ENCODE measurements at regions not wholly inside any gene's neighbourhood (a gene's known extent, or its start where the extent isn't known, plus 50 kb on each side); places are given as distances from the start of the nearest gene placed in this dataset.
"Not testable (repeated sequence)": the region's sequence is repeated elsewhere in the genome, so short reads cannot be mapped to it uniquely, and the experiment has no call there.

DNA sequence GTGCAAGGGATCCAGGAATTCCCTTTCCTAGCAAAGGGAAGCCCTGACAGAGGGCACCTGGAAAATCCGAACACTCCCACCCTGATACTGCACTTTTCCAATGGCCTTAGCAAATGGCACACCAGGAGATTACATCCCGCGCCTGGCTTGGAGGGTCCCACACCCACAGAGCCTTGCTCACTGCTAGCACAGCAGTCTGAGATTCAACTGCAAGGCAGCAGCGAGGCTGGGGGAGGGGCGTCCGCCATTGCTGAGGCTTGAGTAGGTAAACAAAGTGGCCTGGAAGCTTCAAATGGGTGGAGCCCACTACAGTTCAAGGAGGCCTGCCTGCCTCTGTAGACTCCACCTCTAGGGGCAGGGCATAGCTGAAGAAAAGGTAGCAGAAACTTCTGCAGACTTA is 888.8 kb downstream of the RPS29 start:
- FAIRE-seq = not testable (repeated sequence)

DNA sequence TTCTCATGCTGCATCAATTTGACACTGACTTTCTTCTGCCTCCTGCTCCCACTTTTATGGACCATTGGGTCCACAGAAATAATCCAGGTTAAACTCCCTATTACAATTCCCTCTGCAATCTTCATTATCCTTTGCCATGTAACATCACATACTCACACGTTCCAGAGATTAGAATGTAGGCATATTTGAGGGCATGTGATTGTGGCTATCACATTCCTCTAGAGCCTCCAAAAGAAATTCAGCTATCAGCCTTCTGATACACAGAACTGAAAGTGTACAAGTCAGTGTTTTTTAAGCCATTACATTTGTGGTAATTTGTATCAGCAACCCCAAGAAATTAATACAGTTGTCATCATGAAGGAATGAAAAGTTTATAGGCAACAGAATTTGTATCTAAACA is 892.4 kb downstream of the RPS29 start:
- FAIRE-seq = no peak

GRCh38 chr14:48690349-48690748 is 895.8 kb downstream of the RPS29 start:
- FAIRE-seq = no peak

- FAIRE-seq = no peak
Measured at GRCh38 chr14:48686650-48687049, 899.5 kb downstream of the RPS29 start.

GRCh38 chr14:48672506-48672905 is 913.7 kb downstream of the RPS29 start:
- no peak for FAIRE-seq

- FAIRE-seq = no peak
Measured at GRCh38 chr14:48670939-48671338, 915.2 kb downstream of the RPS29 start.

DNA sequence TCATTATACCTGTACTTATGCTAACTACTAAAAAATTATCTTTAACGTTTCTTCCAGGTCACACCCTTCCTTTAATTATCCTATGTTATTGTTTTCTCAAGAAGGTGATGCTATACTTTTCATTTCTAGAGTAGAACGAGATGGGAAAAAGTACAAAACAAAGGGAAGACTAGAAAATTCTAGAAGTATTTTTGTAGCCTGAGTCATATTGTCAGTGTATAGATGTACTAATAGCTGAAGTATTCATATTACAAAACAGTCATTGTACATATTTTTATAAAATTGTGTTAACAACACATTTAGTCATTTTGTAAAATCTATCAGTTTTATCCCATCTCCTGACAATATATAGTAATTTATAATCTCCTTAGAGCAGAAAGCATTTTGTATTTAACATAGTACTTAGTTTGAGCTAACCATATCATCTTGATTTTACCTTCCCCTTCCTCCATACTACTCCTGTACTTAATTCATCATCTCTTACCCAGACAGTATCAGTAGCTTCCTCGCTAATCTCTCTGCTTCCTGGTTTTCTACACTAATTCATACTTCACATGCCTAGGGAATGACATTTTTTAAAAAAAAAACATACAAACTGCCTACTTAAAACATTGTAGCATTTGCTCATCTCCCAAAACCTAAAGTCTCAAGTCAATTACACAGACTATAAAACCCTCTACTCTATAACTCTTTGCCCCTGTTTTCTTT is 920.9 kb downstream of the RPS29 start:
- FAIRE-seq = no peak

- FAIRE-seq = no peak
Measured at GRCh38 chr14:48643241-48643640, 942.9 kb downstream of the RPS29 start.

GRCh38 chr14:48628870-48629269 is 953.5 kb upstream of the MDGA2 start:
- no peak for FAIRE-seq

- FAIRE-seq = no peak
Measured at GRCh38 chr14:48622980-48623379, 947.6 kb upstream of the MDGA2 start.

DNA sequence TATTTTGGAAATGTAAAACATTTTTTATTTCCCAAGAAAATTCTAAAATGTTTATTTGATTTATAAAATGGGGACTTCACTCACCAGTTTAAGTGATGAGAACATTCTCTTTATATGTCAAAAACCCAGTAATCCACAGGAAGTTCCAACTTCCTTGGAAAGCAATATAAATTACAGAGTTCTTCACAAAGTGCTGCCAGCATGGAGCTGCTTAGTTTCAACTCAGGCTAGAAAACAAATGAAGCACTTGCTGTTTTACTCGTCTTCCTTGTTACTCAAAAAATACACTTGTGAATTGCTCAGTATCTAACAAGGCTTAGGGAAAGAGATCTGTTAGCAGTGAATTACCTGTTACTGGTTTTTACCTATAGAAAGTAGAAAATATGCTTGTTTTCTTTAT is 942.7 kb upstream of the MDGA2 start:
- FAIRE-seq = no peak

GRCh38 chr14:48616931-48617330 is 941.5 kb upstream of the MDGA2 start:
- FAIRE-seq = no peak

DNA sequence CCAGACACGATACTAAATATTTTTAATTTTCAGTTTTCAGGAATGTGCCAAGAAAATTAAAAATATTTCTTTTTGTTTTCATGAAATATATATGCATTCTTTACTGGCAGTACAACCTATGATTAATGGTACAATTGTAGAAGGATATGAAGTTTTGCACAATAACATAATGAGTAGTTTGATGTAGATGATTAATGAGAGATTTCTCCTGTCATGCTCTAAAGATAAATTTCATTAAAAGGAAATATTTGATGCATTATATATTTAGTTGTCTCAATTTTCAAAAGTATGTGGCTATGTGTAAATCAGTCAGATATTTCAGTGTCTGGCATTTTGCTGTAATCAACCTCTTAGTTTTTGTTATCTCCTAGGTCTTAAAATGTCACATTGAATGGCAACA is 940.2 kb upstream of the MDGA2 start:
- no peak for FAIRE-seq

DNA sequence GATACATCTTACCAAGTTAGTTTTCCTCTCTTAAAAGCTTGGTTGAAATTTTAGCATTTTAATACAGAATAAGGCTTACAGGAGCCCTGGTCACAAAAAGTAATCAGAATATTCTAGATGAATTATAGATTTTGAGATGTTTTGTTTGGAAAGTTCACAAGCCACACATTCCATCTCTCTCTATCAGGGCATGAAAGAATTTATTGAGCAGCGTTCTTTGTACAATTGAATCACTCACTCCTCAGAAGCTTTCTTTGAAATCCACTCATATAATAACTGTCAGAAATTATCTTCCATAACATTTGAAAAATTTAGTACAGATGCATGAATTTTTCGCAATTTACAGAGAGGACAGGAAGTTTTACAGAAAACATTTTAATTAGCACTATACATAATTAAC is 938.6 kb upstream of the MDGA2 start:
- no peak for FAIRE-seq

- not testable (repeated sequence) for FAIRE-seq
Measured at GRCh38 chr14:48606960-48607359, 931.6 kb upstream of the MDGA2 start.

DNA sequence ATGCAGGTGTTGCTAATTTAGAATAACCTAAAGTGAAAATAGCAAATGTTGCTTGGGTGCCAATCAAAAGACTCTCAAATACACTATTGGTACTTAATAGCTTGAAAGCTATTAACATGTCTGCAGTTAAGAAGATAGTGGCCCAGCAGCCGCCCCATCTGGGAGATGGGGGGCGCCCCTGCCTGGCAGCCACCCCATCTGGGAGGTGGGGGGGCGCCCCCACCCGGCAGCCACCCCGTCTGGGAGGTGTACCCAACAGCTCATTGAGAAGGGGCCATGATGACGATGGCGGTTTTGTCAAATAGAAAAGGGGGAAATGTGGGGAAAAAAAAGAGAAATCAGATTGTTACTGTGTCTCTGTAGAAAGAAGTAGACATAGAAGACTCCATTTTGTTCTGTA is 923.1 kb upstream of the MDGA2 start:
- no peak for FAIRE-seq

DNA sequence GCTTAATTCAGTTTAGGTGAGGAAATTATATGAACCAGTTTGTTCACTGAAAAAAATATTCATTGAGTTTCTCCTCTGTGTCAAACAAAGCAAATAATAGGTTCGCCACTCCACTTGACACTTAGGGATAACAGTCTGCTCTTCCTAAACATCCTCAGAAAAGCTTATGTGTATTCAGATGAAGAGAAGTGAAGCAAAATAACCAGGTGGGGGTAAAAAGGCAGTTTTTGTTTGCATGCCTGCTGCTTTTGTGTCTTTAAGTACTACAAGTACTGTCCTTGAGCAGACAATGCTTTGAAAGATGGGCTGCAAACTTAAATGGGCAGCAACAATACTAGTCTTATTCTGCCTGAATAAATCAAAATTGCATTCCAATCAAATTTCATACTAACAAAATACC is 910.7 kb upstream of the MDGA2 start:
- no peak for FAIRE-seq

GRCh38 chr14:48584031-48584430 is 908.6 kb upstream of the MDGA2 start:
- FAIRE-seq = no peak

DNA sequence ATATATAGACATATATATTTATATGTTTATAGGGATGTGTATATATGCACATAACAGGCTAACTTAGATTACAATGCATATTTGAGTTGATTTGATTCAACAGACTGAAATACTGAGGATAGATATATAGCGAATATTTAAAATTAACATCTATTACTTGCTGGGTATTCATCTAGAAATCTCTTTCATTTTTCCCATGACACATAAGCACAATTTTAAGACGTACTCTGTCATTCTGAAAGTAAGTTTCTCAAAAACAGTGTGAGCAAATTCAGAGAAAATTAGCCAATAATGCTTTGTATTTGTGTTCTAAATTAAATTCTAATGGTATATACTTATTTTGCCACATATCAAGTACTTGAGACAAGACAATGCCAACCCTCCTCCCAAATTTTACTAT is 907.5 kb upstream of the MDGA2 start:
- FAIRE-seq = no peak

GRCh38 chr14:48580692-48581091 is 905.3 kb upstream of the MDGA2 start:
- no peak for FAIRE-seq

GRCh38 chr14:48575772-48576171 is 900.4 kb upstream of the MDGA2 start:
- FAIRE-seq = no peak

DNA sequence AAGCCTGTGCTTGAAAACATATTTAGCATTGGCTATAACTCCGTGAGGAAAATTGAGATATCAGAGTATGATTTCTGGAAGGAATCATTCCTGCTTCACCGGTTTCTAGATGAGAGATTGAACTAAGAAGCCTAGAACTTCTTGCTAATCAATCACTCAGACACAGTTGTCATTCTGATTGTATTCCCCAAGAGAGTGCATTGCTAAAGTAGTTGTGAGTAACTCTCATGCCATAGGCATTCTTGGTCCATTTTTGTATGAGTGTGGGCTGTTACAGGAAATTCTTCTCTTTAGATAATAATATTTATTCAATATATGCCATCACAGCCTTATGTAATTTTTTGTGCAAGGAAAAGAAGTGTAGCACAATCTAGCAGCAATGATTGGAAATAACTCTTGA is 893.3 kb upstream of the MDGA2 start:
- FAIRE-seq = no peak

DNA sequence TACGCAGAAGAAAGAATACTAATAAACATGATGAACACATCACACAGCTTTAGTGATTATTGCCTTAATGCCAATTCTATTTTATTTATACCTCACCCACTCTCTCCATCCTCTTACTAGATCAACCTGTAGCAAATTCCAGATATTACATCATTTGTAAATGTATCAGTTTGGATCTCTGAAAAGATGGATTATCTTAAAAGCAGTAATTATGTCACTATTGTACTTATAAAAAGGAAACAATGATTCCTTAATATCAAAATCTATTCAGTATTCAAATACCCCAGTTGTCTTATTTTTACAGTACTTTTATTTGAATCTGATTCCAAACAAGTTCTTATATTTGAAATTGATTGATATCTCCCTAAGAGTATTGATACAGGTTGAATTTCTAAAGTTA is 892.8 kb upstream of the MDGA2 start:
- FAIRE-seq = no peak

DNA sequence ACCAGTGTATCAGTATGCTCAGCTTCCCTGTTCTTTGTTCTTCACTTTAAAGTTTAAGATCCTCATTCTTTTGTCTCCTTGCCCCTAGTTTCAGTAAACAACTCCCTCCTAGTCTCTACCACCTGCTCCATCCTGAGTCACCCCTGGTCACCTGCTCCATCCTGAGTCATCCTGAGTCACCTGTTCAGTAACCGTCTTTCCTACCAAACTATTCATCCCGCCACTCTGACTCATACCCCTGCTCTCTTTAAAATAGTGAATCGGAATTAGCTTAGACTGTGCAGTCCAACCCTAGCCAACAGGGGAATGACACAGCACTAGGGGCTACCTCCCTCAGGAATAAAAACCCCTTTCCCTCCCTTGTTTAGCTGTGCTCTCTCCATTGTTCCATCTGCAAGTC is 888.1 kb upstream of the MDGA2 start:
- FAIRE-seq = no peak

- FAIRE-seq = not testable (repeated sequence)
Measured at GRCh38 chr14:48561438-48561837, 886.0 kb upstream of the MDGA2 start.
